ENCODE measurements at regions not wholly inside any gene's neighbourhood (a gene's known extent, or its start where the extent isn't known, plus 50 kb on each side); places are given as distances from the start of the nearest gene placed in this dataset.
"Not testable (repeated sequence)": the region's sequence is repeated elsewhere in the genome, so short reads cannot be mapped to it uniquely, and the experiment has no call there.

DNA sequence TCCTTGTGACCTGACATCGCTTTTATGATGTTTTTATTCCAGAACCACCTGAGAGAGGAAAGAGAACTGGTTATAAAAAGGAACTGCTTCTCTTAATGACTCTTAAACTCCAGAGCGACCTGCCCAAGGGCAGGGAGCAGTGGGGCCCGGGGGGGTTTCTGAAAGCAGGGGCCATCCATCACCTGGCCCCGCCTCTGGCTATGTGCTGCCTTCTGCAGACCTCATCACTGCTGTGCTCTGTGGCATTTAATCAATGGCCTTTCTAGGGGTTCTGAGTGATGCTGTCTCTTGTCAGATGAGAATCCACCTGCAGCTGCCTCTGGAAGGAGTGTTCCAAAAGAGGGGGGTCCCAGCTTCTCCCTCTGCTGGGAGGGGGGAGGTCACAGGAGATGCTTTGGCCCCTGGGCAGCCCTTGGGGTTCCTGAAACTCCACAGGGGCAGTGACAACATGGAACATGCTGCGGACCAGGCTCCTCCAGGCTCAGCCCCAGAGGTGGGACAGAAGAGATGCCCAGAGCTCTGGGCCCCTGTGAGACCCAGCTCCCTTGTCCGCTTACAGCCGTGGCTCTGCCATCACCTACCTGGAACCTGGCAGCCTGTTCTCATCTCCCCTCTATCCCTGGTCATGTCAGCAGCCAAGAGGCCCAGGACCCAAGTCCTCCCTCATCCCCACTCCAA lies 177.1 kb upstream of the SULF2 start:
- H3K27ac ChIP-seq, result no peak overlapping the region
- H3K4me1 ChIP-seq, result no peaks in the 10 kb centered on the region
- H3K9me3 ChIP-seq, result no peaks in the 10 kb centered on the region
- H3K4me3 ChIP-seq, result no peak overlapping the region
- TF ChIP-seq, protein P1, sequence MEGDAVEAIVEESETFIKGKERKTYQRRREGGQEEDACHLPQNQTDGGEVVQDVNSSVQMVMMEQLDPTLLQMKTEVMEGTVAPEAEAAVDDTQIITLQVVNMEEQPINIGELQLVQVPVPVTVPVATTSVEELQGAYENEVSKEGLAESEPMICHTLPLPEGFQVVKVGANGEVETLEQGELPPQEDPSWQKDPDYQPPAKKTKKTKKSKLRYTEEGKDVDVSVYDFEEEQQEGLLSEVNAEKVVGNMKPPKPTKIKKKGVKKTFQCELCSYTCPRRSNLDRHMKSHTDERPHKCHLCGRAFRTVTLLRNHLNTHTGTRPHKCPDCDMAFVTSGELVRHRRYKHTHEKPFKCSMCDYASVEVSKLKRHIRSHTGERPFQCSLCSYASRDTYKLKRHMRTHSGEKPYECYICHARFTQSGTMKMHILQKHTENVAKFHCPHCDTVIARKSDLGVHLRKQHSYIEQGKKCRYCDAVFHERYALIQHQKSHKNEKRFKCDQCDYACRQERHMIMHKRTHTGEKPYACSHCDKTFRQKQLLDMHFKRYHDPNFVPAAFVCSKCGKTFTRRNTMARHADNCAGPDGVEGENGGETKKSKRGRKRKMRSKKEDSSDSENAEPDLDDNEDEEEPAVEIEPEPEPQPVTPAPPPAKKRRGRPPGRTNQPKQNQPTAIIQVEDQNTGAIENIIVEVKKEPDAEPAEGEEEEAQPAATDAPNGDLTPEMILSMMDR (IDR thresholded peaks at IDR 0.05), result no peak
- no peaks in the 10 kb centered on the region for H3K36me3 ChIP-seq
- intact Hi-C loops (cut with DNase I; ENCODE audit: low total_unique reads), result no loop called here
- H3K27me3 ChIP-seq, result peaks cover 0 to 11% of the 10 kb centered on the region in 2 donors
- DNase-seq, result no peak

DNA sequence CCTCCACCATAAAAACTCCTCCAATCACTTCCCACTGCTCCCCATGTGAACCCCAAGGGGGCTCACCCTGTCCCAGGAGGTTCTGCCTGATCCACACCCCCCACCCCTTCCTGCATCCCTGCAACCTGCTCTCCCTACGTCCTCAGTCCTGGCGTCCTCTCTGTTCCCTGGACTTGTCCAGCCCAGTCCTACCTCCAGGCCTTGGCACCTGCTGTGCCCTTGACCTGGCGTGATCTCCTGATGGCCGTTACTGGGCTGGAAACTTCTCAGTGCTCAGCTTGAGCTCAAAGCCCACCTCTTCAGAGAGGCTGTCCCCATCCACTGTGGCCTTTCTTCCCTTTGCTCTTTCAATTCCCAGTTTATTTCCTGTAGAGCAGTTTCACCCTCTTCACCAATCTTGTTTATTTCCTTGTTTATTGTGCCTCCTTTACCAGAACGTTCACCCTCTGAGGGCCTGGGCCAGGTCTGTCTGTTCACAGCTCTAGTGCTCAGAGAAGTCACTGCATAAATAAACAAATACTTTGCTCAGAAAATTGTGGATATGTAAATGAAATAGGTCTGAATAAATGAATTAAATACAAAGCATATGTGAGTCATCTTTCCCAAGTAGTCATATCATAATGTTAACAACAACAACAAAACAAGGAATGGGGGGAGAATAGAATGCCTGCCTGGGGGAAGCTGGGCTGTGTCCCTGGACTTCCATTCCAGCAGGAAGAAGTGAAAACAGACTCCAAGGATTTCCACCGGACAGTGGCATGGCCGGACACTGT lies 175.7 kb upstream of the SULF2 start:
- intact Hi-C loops (cut with DNase I; ENCODE audit: low total_unique reads), result no loop called here
- DNase-seq, result no peak
- Histone ChIP-seq H3K27ac (no peak overlapping the region), H3K4me1 (no peaks in the 10 kb centered on the region), H3K4me3 (no peak overlapping the region), H3K36me3 (no peaks in the 10 kb centered on the region), H3K27me3 (peaks cover 0 to 22% of the 10 kb centered on the region in 2 donors), H3K9me3 (no peaks in the 10 kb centered on the region)
- TF ChIP-seq, protein P1 (IDR thresholded peaks at IDR 0.05), result no peak

DNA sequence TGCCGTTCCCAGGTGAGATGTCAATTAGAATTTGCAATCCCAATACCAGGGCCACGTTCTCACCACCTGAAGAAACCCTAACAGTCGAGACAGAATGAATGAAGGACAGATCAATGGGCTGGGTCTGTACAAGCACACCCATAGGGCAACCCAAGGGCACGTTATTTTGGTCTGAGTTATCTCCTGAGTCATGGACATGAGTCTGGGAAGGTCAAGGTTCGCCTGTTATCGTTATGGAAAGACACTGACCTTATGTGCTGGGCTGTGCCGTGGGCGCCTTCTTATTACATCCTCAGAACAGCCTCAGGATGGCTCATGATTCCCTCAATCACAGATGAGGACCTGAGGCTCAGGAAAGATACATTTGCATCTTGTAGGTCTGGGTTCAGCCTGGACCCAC lies 175.0 kb upstream of the SULF2 start:
- DNase-seq, result no peak
- H3K27ac ChIP-seq, result no peak overlapping the region
- no peaks in the 10 kb centered on the region for H3K9me3 ChIP-seq
- no peak overlapping the region for H3K4me3 ChIP-seq
- no peaks in the 10 kb centered on the region for H3K4me1 ChIP-seq
- TF ChIP-seq, protein P1 (IDR thresholded peaks at IDR 0.05), result no peak
- H3K27me3 ChIP-seq, result peaks cover 0 to 22% of the 10 kb centered on the region in 2 donors
- intact Hi-C loops (cut with DNase I; ENCODE audit: low total_unique reads), result no loop called here
- H3K36me3 ChIP-seq, result no peaks in the 10 kb centered on the region

DNA sequence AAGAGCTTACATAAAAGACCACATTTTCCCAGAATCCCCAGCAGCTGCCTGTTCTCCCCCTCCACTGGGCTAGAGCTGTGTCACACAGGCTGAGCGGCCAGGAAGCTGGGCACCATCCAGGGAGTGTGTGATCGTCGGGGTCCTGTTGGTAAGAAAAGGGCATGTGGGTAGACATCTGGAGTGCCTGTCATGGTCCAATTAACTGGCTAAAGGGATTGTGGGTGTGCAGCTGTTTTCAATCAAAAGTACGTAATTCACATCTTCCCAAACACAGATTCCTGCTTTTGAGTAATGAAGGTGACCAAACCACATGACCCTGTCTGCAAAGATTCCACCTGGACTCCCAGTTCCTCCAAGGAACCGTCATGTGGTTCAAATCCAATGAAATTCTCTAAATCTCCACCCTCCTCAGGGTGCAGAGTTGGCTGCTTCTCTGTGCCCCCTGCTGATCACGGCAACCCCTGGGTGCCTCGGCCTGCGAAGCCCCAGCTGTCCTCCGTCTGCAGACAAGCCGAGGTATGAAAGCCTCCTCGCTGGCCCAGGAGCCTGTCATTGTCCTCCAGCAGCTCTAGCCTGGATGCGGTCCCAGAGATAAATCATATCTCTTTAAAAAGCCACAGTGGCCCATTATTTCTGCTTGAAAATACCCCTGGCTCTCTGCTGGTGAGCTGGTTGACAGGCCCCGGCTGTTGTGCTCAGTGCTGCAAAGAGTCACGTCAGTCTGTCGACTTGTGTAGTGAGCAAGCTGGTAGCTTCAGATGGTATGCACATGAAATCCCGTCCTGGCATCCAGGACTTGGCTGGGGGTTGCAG lies 172.9 kb upstream of the SULF2 start:
- H3K4me1 ChIP-seq; DNase-seq; intact Hi-C loops (cut with DNase I; ENCODE audit: low total_unique reads); H3K27ac ChIP-seq; H3K9me3 ChIP-seq; H3K4me3 ChIP-seq; H3K36me3 ChIP-seq: not testable (repeated sequence)
- peaks cover 0 to 28% of the 10 kb centered on the region in 2 donors for H3K27me3 ChIP-seq

DNA sequence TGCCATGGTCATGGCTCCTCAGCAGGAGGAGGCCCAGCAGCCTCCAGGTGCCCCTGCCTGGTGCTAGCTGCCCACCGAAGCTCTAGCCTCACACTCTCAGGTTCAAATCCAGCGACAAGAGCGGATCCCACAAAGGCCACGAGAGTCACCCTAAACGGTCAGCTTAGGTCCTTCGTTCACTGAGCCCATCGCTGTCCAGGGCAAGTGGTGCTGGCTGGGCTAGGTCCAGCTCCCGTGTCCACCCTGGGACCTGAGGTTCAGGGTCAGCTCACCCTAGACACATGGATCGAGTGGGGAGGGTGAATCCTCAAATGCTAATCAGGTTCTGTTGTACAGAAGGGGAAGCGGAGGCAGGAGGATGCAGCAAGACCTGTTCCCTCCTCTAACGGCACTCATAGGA lies 171.9 kb upstream of the SULF2 start:
- intact Hi-C loops (cut with DNase I; ENCODE audit: low total_unique reads), result no loop called here
- TF ChIP-seq, protein P1 (IDR thresholded peaks at IDR 0.05), result no peak
- no peak for DNase-seq

More for the DNA sequence above, 171.9 kb upstream of the SULF2 start:
- Histone ChIP-seq H3K4me1 (no peaks in the 10 kb centered on the region), H3K9me3 (no peaks in the 10 kb centered on the region), H3K27ac (no peak overlapping the region), H3K27me3 (peaks cover 0 to 25% of the 10 kb centered on the region in 2 donors), H3K36me3 (no peaks in the 10 kb centered on the region), H3K4me3 (no peak overlapping the region)
